Peyer's patch (tissue), 4 donors: ENCODE measurements at regions not wholly inside any gene's neighbourhood (a gene's known extent, or its start where the extent isn't known, plus 50 kb on each side); places are given as distances from the start of the nearest gene placed in this dataset.
"Not testable (repeated sequence)": the region's sequence is repeated elsewhere in the genome, so short reads cannot be mapped to it uniquely, and the experiment has no call there.

ENCODE experiments used
- DNase-seq, 3 donors: peaks; one replicate each; pipeline ENCODE4 v3.0.0-alpha.2; 2017 to 2019
- H3K27ac ChIP-seq, 4 donors: fragments of 200-600 bp; sonication (generic); one replicate each; pipeline ENCODE4 v1.5.1; 2016 to 2019
- H3K27me3 ChIP-seq, 2 donors: fragments of 200-600 bp; sonication (generic); one replicate each; pipeline ENCODE4 v1.5.1; 2019
- H3K36me3 ChIP-seq, 3 donors: fragments of 200-600 bp; sonication (generic); one replicate each; pipeline ENCODE4 v1.5.1; 2016 to 2019
- H3K4me1 ChIP-seq, 4 donors: fragments of 200-600 bp; sonication (generic); one replicate each; pipeline ENCODE4 v1.5.1; 2016 to 2019
- H3K4me3 ChIP-seq, 4 donors: fragments of 200-600 bp; sonication (generic); 1 replicate in 3 of 4; 2 replicates in 1 of 4; pipeline ENCODE4 v1.5.1; 2016 to 2019; ENCODE audit warnings: mild to moderate bottlenecking in 1 of 4
- H3K9me3 ChIP-seq, 4 donors: fragments of 200-600 bp; sonication (generic); one replicate each; pipeline ENCODE4 v1.5.1; 2016 to 2019; ENCODE audit warnings: mild to moderate bottlenecking in 1 of 4
- CTCF ChIP-seq, 6 experiments: fragments of 450-650 bp in 4 of 6; fragments of 200-600 bp in 2 of 6; sonication (generic) in 1 of 6; IDR thresholded peaks; one replicate each; pipeline ENCODE4 v1.5.1; 2017 to 2019; ENCODE audit warnings: antibody characterized with exemption in 6 of 6, mild to moderate bottlenecking in 3 of 6, moderate library complexity in 1 of 6
- POLR2A ChIP-seq, 2 donors: fragments of 450-650 bp; IDR thresholded peaks; one replicate each; pipeline ENCODE4 v1.5.1; 2017; ENCODE audit warnings: antibody characterized with exemption in 2 of 2, mild to moderate bottlenecking in 2 of 2, moderate library complexity in 2 of 2

GRCh38 chr6:22774129-22774528 lies 204.8 kb downstream of the HDGFL1 start:
- Histone ChIP-seq H3K27me3 (no peaks in the 10 kb centered on the region), H3K9me3 (peaks cover 0 to 4% (median 2%) of the 10 kb centered on the region in 4 donors), H3K27ac (no peak overlapping the region), H3K4me3 (no peak overlapping the region), H3K4me1 (no peaks in the 10 kb centered on the region), H3K36me3 (no peaks in the 10 kb centered on the region)
- TF ChIP-seq CTCF (IDR thresholded peaks at IDR 0.05) (no peak), POLR2A (IDR thresholded peaks at IDR 0.05) (no peak)
- DNase-seq: no peak

GRCh38 chr6:22778438-22778837 lies 209.1 kb downstream of the HDGFL1 start:
- not testable (repeated sequence) for H3K9me3 ChIP-seq, H3K27ac ChIP-seq

DNA sequence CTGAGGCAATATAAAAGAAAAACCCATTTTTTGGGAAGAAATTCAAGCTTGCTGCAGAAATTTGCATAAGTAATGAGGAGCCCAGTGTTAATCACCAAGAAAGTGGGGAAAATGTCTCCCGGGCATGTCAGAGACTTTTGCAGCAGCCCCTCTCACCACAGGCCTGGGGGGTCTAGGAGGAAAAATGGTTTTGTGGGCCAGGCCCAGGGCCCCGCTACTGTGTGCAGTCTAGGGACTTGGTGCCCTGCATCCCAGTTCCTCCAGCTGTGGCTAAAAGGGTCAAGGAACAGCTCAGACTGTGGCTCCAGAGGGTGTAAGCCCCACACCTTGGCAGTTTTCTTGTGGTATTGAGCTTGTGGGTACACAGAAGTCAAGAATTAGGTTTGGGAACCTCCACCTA lies 209.7 kb downstream of the HDGFL1 start:
- H3K4me3 ChIP-seq: no peak overlapping the region
- no peaks in the 10 kb centered on the region for H3K4me1 ChIP-seq
- H3K36me3 ChIP-seq: no peaks in the 10 kb centered on the region
- DNase-seq: no peak
- no peaks in the 10 kb centered on the region for H3K27me3 ChIP-seq
- peaks cover 0 to 7% (median 3%) of the 10 kb centered on the region in 4 donors for H3K9me3 ChIP-seq
- H3K27ac ChIP-seq: no peak overlapping the region
- TF ChIP-seq POLR2A (IDR thresholded peaks at IDR 0.05) (no peak), CTCF (IDR thresholded peaks at IDR 0.05) (no peak)

More at GRCh38 chr6:22778438-22778837, 209.1 kb downstream of the HDGFL1 start:
- not testable (repeated sequence) for H3K4me3 ChIP-seq, H3K36me3 ChIP-seq, H3K4me1 ChIP-seq, H3K27me3 ChIP-seq, DNase-seq

GRCh38 chr6:22783931-22784330 lies 214.6 kb downstream of the HDGFL1 start:
- Histone ChIP-seq H3K36me3 (no peaks in the 10 kb centered on the region), H3K27ac (no peak overlapping the region)
- DNase-seq: no peak

DNA sequence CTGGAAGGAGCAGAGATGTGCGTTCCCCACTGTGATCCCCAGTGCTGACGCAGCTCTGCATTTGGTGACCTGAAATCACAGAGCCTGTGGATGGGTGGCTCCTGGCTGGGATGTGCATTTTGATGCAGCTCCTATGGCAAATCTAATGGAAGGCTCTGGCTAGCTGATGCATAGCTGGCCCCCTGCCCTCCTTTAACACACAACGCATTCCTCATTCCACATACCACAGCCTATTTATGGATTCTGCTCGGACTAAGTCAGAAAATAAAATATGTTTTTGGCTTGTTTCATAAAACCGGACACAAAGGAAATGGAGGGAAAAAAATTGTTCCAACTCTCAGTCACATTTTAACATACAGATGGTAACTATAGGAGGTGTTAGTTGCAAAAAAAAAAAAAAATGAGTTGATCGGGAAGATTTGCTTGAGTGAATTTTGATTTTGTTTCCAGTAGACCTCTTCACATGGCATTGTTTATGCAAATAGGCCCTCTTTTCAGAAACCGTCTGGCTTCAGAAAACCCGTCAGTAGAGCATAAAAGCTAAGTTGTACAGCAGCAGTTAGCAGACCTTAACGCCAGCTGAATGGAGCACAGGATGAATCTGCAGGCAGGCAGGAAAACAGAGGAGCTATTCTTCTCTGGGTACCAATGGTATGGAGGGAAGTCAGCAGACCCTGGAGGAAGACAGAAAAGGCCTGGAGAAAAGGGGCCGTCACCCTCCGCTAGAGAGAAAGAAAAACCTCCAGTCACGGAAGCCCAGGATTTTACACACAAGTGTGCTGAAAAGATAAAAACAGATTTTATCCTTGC lies 215.4 kb downstream of the HDGFL1 start:
- Histone ChIP-seq H3K27me3 (no peaks in the 10 kb centered on the region), H3K4me1 (no peaks in the 10 kb centered on the region), H3K36me3 (no peaks in the 10 kb centered on the region), H3K9me3 (no peaks in the 10 kb centered on the region), H3K27ac (no peak overlapping the region), H3K4me3 (no peak overlapping the region)
- TF ChIP-seq POLR2A (IDR thresholded peaks at IDR 0.05): no peak
- TF ChIP-seq CTCF (IDR thresholded peaks at IDR 0.05): no peak
- DNase-seq: no peak

More at GRCh38 chr6:22783931-22784330, 214.6 kb downstream of the HDGFL1 start:
- Histone ChIP-seq H3K4me1 (no peaks in the 10 kb centered on the region), H3K9me3 (peaks cover 0 to 6% (median 2%) of the 10 kb centered on the region in 4 donors), H3K27me3 (no peaks in the 10 kb centered on the region), H3K4me3 (no peak overlapping the region)
- TF ChIP-seq POLR2A (IDR thresholded peaks at IDR 0.05) (no peak), CTCF (IDR thresholded peaks at IDR 0.05) (no peak)

DNA sequence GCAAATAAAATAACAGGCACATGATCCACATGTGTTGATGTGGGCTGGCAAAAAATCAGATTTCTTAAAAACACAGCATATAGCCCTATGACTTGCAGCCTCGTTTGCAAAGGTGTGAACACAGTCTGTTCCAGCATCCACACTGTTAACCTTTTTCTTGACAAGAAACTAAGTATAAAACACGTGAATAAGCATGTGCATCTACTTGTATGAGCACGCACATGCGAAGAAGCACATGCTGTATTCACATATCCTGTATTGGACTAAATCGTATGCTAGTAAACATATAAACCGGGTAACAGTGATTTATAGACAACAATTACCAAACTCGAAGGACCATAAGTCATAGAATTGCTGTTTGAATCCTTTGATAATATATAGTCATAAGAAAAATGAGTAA lies 218.7 kb downstream of the HDGFL1 start:
- H3K27ac ChIP-seq: no peak overlapping the region
- TF ChIP-seq CTCF (IDR thresholded peaks at IDR 0.05) (no peak), POLR2A (IDR thresholded peaks at IDR 0.05) (no peak)
- H3K4me1 ChIP-seq: no peaks in the 10 kb centered on the region

More for the DNA sequence above, 218.7 kb downstream of the HDGFL1 start:
- Histone ChIP-seq H3K4me3 (no peak overlapping the region), H3K27me3 (no peaks in the 10 kb centered on the region), H3K9me3 (no peaks in the 10 kb centered on the region), H3K36me3 (no peaks in the 10 kb centered on the region)
- DNase-seq: no peak
